HL-60 (cell line): ENCODE measurements at regions not wholly inside any gene's neighbourhood (a gene's known extent, or its start where the extent isn't known, plus 50 kb on each side); places are given as distances from the start of the nearest gene placed in this dataset.

ENCODE experiments used
- DNase-seq, 2 experiments: peaks; one replicate each; pipeline ENCODE4 v3.0.0-alpha.2; 2010 to 2020; ENCODE audit warnings: low read depth in 1 of 2, low spot score in 1 of 2
- H3K27ac ChIP-seq: fragments of 250-450 bp; sonication (Bioruptor Pico); replicated peaks from 2 replicates; pipeline ENCODE4 v1.5.1; 2020; ENCODE audit warnings: mild to moderate bottlenecking, moderate library complexity
- H3K27me3 ChIP-seq: fragments of 250-450 bp; sonication (Bioruptor Pico); 2 replicates; pipeline ENCODE4 v1.5.1; 2021; ENCODE audit warnings: mild to moderate bottlenecking, moderate library complexity; ENCODE audit not compliant: insufficient read depth, poor library complexity, severe bottlenecking
- H3K4me3 ChIP-seq: replicated peaks from 2 replicates; pipeline ENCODE4 v1.5.1; 2011; ENCODE audit warnings: mild to moderate bottlenecking, control low read depth, low read length; ENCODE audit not compliant: insufficient read depth
- CTCF ChIP-seq: IDR thresholded peaks from one replicate; pipeline ENCODE4 v1.5.1; 2011; ENCODE audit warnings: low read length, control low read depth, inconsistent platforms; ENCODE audit not compliant: insufficient read depth
- GABPA ChIP-seq: IDR thresholded peaks from 2 replicates; pipeline ENCODE4 v1.6.1; 2012; ENCODE audit warnings: low read depth
- POLR2AphosphoS5 ChIP-seq: IDR thresholded peaks from 2 replicates; pipeline ENCODE4 v1.6.1; 2012; ENCODE audit warnings: low read depth
- REST ChIP-seq: IDR thresholded peaks from 2 replicates; pipeline ENCODE4 v1.6.1; 2012; ENCODE audit warnings: low read depth; ENCODE audit not compliant: insufficient replicate concordance
- SPI1 ChIP-seq: IDR thresholded peaks from 2 replicates; pipeline ENCODE4 v1.6.1; 2012; ENCODE audit warnings: low read depth, mild to moderate bottlenecking, borderline replicate concordance

- TF ChIP-seq SPI1 (no peak), GABPA (no peak), POLR2AphosphoS5 (no peak), CTCF (no peak), REST (no peak)
- H3K4me3 ChIP-seq = no peak overlapping the region
- H3K27ac ChIP-seq = no peak overlapping the region
- no peaks in the 10 kb centered on the region for H3K27me3 ChIP-seq
- DNase-seq = no peak
Observed at GRCh38 chr3:139264375-139264774, 79.4 kb upstream of the MRPS22 start.

- no peak for TF ChIP-seq CTCF
- no peak for TF ChIP-seq GABPA
- no peak for TF ChIP-seq POLR2AphosphoS5
- no peak for TF ChIP-seq SPI1
- TF ChIP-seq REST = no peak
- no peak overlapping the region for H3K4me3 ChIP-seq
- no peak for DNase-seq
Observed at GRCh38 chr3:139265131-139266016, 78.4 kb upstream of the MRPS22 start.

GRCh38 chr3:139267300-139268246 is 76.2 kb upstream of the MRPS22 start:
- H3K27me3 ChIP-seq = no peaks in the 10 kb centered on the region
- no peak overlapping the region for H3K27ac ChIP-seq
- H3K4me3 ChIP-seq = no peak overlapping the region
- TF ChIP-seq GABPA (no peak), CTCF (no peak), SPI1 (no peak), REST (no peak), POLR2AphosphoS5 (no peak)
- DNase-seq = no peak

More at GRCh38 chr3:139265131-139266016, 78.4 kb upstream of the MRPS22 start:
- Histone ChIP-seq H3K27ac (no peak overlapping the region), H3K27me3 (no peaks in the 10 kb centered on the region)
